HS-27A (cell line): ENCODE measurements at regions not wholly inside any gene's neighbourhood (a gene's known extent, or its start where the extent isn't known, plus 50 kb on each side); places are given as distances from the start of the nearest gene placed in this dataset.
"Not testable (repeated sequence)": the region's sequence is repeated elsewhere in the genome, so short reads cannot be mapped to it uniquely, and the experiment has no call there.

ENCODE experiments used
- DNase-seq: peaks from one replicate; pipeline ENCODE4 v3.0.0-alpha.2; 2012; ENCODE audit warnings: low read depth, missing footprints

DNA sequence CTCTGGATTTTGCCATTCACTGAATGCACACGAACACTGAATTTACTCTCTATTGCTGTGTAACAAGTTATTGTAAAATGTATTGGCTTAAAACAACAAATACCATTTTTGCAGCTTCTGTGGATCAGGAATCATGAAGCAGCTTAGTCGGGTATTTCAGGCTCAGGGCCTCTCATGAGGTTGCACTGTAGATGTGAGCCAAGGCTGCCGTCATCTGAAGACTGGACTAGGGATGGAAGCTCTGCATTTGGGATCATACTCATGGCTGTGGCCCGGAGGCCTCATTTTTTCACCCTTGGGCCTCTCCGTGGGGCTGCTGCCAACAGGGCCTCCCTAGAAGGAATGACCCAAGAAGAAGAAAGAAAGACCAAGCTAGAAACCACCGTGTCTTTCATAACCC, 492.4 kb upstream of the CDH4 start:
- no peak for DNase-seq

GRCh38 chr20:60760256-60761000, 491.6 kb upstream of the CDH4 start:
- DNase-seq, result no peak

GRCh38 chr20:60761056-60761455, 491.0 kb upstream of the CDH4 start:
- no peak for DNase-seq

DNA sequence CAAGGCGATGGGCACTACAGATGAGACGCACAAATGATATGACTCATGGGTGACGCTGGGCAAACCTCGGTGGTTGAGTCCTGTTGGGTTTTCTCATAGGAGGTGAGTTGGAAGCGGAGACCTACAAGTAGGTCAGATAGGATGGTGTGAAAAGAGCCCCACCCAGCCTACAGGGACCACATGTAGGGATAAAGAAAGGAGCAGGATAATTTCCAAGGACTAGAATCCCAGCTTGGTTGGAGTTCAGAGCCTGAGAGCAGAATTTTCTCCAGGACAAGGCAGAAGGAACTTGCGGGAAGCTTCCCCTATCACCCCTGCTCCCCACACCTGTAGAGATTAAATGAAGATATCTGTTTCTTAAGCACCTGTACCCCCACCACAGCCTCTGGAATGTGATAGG, 489.7 kb upstream of the CDH4 start:
- DNase-seq, result no peak

DNA sequence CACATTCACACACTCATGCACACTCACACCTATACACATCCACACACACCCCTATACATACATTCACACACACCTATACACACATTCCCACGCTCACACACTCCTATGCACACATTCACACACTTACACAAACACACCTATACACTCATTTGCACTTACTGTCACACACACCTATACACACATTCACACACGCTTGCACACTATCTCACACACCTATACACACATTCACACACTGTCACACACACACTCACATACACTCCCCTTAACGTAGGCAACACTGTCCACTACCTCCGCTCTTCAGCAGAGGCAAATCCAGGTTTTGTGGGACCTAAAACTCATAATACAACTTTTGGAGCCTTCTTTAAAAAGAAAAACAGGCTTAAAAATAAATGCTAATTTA, 487.7 kb upstream of the CDH4 start:
- no peak for DNase-seq

- DNase-seq, result no peak
Observed at GRCh38 chr20:60764771-60765170, 487.3 kb upstream of the CDH4 start.

GRCh38 chr20:60765821-60766403, 486.1 kb upstream of the CDH4 start:
- no peak for DNase-seq

- no peak for DNase-seq
Observed at GRCh38 chr20:60768216-60768615, 483.8 kb upstream of the CDH4 start.

DNA sequence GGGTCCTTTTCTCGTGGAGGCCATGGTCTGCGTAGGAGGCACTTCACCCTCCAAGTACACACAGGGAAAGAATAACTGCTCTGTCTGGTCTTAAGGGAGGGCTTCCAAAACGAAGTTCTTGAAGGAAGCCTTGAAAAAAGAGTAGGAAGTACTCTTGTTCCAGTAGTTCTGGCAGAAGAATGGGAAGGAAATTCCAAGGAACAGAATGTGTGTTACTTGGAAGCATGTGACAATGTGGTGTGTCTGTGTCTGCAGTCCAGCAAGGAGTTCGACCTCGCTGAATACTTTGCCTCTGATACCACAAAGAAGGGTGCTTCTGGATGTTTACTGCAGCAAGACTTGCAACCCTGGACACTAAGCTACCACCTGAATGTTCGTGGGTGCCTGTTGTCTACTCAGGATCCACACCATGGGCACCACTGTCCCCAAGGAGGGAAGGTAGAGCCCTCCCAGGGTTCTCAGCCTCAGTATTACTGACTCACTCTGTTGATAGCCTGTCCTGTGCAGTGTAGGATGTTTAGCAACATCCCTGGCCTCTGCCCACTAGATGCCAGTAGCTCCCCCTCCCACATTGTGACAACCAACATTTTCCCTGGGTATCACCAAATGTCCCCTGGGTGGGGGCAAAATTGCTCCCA, 471.6 kb upstream of the CDH4 start:
- no peak for DNase-seq

GRCh38 chr20:60782959-60783625, 469.0 kb upstream of the CDH4 start:
- no peak for DNase-seq

GRCh38 chr20:60785301-60785700, 466.8 kb upstream of the CDH4 start:
- DNase-seq, result no peak

DNA sequence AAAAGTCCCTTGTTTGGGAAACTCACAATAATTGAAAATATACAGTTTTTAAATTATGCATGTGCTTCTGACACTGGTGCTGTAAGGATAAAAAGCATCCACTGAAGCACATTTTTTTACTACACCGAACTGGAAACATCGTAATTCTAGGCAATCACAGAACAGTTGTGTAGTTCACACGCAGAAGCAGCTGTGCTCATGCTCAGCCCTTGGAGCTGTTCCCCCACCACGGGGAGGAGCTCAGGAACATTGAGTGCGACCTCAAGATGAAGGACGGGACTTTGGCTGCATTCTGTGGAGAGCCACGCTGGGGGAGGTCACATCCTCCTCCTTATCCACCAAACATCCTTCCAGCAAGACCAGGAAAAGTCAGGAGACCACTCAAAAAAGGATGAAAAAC, 466.3 kb upstream of the CDH4 start:
- DNase-seq, result no peak

GRCh38 chr20:60786686-60787217, 465.3 kb upstream of the CDH4 start:
- DNase-seq, result no peak

DNA sequence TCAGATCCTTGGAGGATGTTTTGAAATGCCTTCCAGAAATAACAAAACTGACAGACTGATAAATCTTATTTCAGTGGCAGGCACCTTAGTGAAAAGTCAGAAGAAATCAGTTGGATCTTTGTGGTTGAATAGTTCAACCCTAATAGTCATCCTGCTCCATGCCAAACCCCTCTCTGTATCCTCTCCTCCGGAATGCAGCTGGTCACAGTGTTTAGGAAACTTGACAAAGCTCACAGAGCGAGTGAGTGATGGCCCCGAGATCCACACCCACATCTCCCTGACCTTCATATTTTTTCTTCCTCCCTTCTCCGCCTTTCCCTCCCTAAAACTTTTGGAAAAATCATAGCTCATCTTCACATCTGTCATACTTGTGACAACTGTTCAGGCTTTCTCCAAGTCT, 464.8 kb upstream of the CDH4 start:
- no peak for DNase-seq

DNA sequence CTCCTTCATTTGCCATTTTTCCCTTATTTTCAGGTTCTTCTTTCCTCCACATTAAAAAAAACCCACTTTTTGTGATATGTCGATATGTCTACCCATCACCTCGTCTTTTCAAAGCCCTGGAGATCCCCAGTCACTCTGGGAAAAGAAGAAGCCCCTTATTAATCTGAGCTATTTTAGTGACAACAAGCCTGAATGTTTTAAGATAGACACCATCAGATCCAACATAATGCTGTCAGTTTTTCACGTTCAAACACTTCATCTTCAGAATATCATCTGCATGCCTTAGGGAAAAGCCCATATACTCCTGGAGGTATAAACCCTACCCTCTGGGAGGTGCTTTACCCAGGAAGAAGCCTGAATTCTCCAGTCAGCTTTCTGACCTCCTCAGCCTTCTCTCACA, 464.0 kb upstream of the CDH4 start:
- no peak for DNase-seq

DNA sequence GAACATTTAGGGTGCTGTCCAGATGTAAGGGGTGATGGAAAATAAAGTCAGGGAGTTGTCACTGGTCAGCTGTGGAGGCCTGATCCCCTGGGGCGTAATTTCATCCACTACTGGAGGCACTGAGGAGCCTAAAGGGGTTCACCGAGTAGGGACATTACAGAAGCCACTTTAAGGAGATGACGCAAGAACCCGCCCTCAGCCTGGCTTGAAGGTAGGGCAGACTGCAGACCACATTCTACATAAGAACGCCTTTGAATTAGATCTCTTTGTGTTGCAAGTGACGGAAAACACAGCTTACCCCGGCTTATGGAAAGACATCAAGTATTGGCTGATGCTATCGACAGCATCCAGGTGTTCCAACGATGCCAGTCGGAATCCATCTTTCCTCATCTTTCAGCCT, 462.7 kb upstream of the CDH4 start:
- no peak for DNase-seq

DNA sequence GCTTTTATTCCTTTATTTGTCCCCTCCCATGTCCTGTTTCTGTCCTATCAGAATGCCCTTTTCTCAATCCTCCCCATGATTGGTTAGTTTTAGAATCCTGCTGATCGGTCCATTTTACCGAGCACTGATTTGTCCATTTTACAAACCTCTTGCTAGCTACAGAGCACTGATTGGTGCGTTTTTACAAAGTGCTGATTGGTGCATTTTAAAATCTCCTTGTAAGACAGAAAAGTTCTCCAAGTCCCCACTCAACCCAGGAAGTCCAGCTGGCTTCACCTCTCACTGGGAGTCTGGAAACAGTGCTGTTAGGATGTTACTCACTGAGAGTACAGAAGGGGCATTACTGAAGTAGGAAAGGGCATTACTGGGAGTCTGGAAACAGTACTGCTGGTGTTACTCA, 461.7 kb upstream of the CDH4 start:
- DNase-seq, result not testable (repeated sequence)

DNA sequence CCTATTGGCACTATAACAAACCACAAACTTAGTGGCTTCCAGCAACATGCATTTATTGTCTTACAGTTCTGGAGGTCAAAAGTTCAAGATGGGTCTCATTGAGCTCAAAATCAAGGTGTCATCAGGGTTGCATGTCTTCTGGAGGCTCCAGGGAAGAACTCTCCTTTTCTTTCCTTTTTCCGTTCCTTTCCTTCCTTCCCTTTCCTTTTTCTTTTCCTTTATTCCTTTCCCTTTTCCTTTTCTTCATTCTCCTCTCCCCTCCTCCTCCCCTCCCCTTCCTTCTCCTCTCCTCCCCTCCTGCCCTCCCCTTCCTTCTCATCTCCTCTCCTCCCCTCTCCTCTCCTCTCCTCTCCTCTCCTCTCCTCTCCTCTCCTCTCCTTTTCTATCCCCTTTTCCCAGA, 460.2 kb upstream of the CDH4 start:
- no peak for DNase-seq

DNA sequence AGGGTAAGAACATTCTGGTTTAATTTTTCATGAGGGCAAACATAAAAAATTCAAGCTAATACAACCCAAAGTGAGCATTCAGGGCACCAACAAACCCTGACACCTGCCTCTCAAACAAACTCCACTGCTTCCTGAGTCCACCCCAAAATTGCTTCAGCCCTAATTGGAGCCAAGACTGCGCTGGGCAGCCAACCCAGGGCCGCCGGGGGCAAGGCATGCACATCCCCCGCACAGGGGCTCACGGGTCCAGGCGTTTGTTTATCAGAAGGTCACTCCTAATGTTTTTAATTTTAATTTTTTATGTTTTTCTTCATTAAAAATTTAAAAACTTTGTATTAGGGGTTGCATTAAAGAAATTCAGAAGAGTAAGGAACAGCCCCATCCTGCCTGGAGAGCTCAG, 459.1 kb upstream of the CDH4 start:
- DNase-seq, result no peak

- no peak for DNase-seq
Observed at GRCh38 chr20:60794674-60795073, 457.4 kb upstream of the CDH4 start.

- DNase-seq, result no peak
Observed at GRCh38 chr20:60795651-60796050, 456.4 kb upstream of the CDH4 start.

DNA sequence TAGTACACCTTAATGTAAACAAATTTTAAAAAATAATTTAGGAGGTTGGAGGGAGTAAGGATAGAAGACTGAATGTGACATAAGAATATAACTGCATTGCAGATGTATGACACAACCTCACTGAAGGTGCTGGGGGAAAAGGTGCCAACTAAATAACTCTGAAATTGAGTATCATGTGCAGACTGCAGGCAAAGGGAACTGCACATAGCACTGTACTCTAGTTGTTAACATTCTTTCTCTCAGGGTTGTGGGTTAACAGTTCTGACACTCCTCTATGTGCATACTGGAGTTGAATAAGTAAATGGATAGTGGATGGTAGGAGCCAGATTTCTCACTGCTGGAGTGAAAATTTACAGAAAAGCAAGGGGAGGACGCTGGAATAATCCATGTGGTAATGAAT, 451.9 kb upstream of the CDH4 start:
- no peak for DNase-seq

GRCh38 chr20:60802676-60803075, 449.4 kb upstream of the CDH4 start:
- DNase-seq, result no peak
